Endothelial cell (in vitro differentiated cells): ENCODE measurements at regions not wholly inside any gene's neighbourhood (a gene's known extent, or its start where the extent isn't known, plus 50 kb on each side); places are given as distances from the start of the nearest gene placed in this dataset.
"Not testable (repeated sequence)": the region's sequence is repeated elsewhere in the genome, so short reads cannot be mapped to it uniquely, and the experiment has no call there.

Source experiments
- DNase-seq: peaks from one replicate; pipeline ENCODE4 v3.0.0; 2021; ENCODE audit warnings: low spot score
- H3K27ac Mint-ChIP-seq: one replicate; pipeline ENCODE4 v1.8.0; 2021; ENCODE audit warnings: mixed read lengths, inconsistent platforms; ENCODE audit not compliant: unreplicated experiment
- H3K27me3 Mint-ChIP-seq: one replicate; pipeline ENCODE4 v1.8.0; 2021; ENCODE audit warnings: mild to moderate bottlenecking, moderate library complexity, mixed read lengths, inconsistent platforms; ENCODE audit not compliant: unreplicated experiment
- H3K36me3 Mint-ChIP-seq: one replicate; pipeline ENCODE4 v1.8.0; 2021; ENCODE audit warnings: mild to moderate bottlenecking, low read depth, mixed read lengths, inconsistent platforms; ENCODE audit not compliant: unreplicated experiment
- H3K4me1 Mint-ChIP-seq: one replicate; pipeline ENCODE4 v1.8.0; 2021; ENCODE audit warnings: mild to moderate bottlenecking, mixed read lengths, inconsistent platforms; ENCODE audit not compliant: unreplicated experiment
- H3K4me3 Mint-ChIP-seq: one replicate; pipeline ENCODE4 v1.8.0; 2021; ENCODE audit warnings: mild to moderate bottlenecking, mixed read lengths, inconsistent platforms; ENCODE audit not compliant: unreplicated experiment
- H3K9me3 Mint-ChIP-seq: one replicate; pipeline ENCODE4 v1.8.0; 2021; ENCODE audit warnings: mixed read lengths, inconsistent platforms; ENCODE audit not compliant: unreplicated experiment
- TF ChIP-seq, protein P1 (sequence below): fragments of 200-600 bp; sonication (generic); IDR thresholded peaks from one replicate; pipeline ENCODE4 v1.5.0; 2021; ENCODE audit warnings: antibody characterized with exemption; ENCODE audit not compliant: unreplicated experiment

DNA sequence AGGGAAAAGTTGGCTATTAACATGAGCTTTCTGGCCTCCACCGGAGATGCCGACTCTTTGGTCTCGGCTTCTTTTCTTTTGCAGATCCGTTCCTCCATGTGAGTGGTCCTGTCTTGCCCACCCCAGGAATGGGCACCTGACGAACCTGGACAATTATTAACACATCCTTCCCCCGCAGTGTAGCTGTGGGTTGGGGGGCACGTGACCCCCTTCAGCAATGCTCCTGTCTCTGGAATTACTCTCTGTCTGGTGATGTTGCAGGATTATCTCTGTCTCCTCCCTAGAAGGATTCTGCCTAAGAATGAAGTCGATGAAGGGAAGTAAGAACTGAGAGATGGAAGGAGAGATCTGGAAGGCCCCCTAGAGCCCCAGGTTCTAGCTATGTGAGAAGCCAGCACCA lies 115.2 kb upstream of the NPAS2 start:
- peak overlapping the region; percentile 11 for H3K27ac Mint-ChIP-seq
- DNase-seq, result no peak
- H3K4me1 Mint-ChIP-seq, result peaks cover 15% of the 10 kb centered on the region
- peaks cover 6% of the 10 kb centered on the region for H3K27me3 Mint-ChIP-seq
- TF ChIP-seq, protein P1, sequence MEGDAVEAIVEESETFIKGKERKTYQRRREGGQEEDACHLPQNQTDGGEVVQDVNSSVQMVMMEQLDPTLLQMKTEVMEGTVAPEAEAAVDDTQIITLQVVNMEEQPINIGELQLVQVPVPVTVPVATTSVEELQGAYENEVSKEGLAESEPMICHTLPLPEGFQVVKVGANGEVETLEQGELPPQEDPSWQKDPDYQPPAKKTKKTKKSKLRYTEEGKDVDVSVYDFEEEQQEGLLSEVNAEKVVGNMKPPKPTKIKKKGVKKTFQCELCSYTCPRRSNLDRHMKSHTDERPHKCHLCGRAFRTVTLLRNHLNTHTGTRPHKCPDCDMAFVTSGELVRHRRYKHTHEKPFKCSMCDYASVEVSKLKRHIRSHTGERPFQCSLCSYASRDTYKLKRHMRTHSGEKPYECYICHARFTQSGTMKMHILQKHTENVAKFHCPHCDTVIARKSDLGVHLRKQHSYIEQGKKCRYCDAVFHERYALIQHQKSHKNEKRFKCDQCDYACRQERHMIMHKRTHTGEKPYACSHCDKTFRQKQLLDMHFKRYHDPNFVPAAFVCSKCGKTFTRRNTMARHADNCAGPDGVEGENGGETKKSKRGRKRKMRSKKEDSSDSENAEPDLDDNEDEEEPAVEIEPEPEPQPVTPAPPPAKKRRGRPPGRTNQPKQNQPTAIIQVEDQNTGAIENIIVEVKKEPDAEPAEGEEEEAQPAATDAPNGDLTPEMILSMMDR, result no peak
- H3K9me3 Mint-ChIP-seq, result no peaks in the 10 kb centered on the region
- H3K4me3 Mint-ChIP-seq, result no peak overlapping the region
- H3K36me3 Mint-ChIP-seq, result peaks cover 12% of the 10 kb centered on the region

DNA sequence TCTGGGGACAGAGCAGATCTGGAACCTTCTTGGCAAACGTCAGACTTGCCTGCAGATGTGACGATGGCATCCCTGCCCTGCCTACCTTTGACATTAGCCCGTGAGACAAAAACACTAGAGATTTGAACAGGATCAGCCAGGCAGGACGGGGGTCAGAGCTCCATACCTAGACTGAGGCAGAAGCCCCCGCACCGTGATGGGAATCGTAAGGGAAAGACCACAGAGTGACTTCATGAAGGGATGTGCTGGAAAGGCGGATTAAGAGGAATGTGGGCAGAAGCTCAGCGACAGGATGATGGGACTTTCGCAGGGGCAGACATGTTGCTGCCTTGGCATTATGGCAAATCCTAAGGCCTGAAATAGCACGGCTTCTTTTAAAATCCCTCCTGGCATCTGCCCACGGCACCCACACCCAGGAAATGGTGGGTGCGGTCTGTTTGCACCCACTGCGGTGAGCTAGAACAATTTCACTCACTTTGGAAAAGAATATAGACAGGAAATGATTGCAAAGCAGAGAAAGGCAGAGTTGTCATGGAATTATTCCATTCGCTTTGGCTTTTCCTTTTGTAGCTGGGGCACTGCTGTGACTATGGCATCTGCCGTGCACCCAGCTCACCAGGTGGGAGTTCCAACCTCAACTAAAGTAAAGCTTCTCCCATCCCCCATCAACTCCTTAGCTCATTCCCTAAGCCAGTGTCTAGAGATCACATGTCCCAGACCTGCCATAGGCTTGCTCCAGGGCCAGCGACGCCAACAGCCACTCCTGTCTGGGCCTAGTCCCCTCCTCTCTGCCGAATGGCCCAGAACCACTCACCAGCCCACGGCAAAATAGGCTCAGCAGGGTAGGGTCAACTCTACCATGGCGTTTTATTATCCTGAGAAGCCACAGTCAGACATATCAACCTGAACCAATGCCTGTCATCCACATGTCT lies 112.7 kb upstream of the NPAS2 start:
- TF ChIP-seq, protein P1, result no peak
- peaks cover 10% of the 10 kb centered on the region for H3K4me1 Mint-ChIP-seq

DNA sequence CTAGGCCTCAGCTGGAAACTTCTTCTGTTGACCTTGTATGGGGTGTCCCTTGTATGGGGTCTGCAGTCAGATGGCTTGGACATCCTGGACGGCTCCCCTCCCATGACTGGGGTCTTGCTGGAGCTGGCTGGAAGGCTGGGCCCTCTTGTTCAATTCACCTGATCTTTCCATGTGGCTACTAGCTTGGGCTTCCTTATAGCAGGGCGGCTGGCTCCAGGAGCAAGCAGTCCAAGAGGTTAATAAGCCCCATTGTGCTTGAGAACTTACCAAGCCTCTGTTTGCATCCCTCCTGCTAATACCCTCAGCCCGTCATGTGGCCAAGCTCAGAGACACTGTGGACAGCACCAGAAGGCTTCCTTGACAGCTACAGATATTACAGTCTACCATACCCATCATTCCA lies 111.6 kb upstream of the NPAS2 start:
- H3K9me3 Mint-ChIP-seq, result no peaks in the 10 kb centered on the region
- no peak for DNase-seq
- no peaks in the 10 kb centered on the region for H3K36me3 Mint-ChIP-seq
- TF ChIP-seq, protein P1, result no peak
- H3K27ac Mint-ChIP-seq, result no peak overlapping the region
- no peak overlapping the region for H3K4me3 Mint-ChIP-seq
- peaks cover 9% of the 10 kb centered on the region for H3K4me1 Mint-ChIP-seq
- peaks cover 1% of the 10 kb centered on the region for H3K27me3 Mint-ChIP-seq

More for the DNA sequence above, 112.7 kb upstream of the NPAS2 start:
- Mint-ChIP-seq H3K9me3 (no peaks in the 10 kb centered on the region), H3K36me3 (peaks cover under 1% of the 10 kb centered on the region), H3K27me3 (peaks cover 1% of the 10 kb centered on the region), H3K27ac (no peak overlapping the region), H3K4me3 (no peak overlapping the region)
- DNase-seq, result no peak

DNA sequence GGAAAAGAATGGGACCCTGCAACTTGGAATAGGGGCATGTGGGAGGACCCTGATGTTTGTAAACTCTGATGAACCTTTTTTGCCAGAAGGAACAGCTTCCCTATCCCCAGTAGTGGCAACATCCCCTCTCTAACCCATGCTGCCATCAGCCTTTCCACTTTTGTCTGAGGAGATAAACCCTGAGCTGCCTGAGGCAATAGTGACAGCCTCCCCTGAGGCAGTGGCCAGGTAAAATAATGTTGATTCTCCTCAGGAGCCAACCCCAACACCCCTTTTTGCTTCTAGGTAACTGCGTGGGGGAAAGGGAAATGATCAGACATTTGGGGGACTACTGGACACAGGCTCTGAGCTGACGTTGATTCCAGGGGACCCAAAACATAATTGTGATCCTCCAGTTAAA lies 106.8 kb upstream of the NPAS2 start:
- no peak for DNase-seq
- Mint-ChIP-seq H3K36me3 (peaks cover 3% of the 10 kb centered on the region), H3K4me1 (no peaks in the 10 kb centered on the region), H3K4me3 (no peak overlapping the region), H3K9me3 (no peaks in the 10 kb centered on the region), H3K27me3 (peaks cover 1% of the 10 kb centered on the region), H3K27ac (no peak overlapping the region)
- TF ChIP-seq, protein P1, result no peak

DNA sequence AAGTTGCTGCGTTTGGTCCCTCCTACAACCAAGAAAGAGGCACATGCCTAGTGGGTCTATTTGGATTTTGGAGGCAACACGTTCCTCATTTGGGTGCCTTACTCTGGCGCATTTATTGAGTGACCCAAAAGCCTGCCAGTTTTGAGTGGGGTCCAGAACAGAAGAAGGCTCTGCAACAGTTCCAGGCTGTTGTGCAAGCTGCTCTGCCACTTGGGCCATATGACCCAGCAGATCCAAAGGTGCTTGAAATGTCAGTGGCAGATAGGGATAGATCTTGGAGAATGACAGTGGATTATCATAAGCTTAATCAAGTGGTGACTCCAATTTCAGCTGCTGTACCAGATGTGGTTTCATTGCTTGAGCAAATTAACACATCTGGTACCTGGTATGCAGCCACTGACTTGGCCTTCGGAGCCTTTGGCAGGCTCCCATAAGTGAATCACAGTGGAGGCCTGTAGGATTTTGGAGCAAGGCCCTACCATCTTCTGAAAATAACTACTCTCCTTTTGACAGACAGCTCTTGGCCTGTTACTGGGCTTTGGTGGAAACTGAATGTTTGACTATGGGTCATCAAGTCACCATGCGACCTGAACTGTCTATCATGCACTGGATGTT lies 105.4 kb upstream of the NPAS2 start:
- H3K36me3 Mint-ChIP-seq, result not testable (repeated sequence)

DNA sequence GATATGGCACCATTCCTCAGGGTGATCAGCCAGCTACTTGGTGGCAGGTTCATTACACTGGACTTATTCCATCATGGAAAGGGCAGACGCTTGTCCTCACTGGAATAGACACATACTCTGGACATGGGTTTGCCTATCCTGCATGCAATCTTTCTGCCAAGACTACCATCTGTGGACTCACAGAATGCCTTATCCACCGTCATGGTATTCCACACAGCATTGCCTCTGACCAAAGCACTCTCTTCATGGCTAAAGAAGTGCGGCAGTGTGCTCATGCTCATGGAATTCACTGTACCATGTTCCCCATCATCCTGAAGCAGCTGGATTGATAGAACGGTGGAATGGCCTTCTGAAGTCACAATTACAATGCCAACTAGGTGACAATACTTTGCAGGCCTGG lies 104.1 kb upstream of the NPAS2 start:
- not testable (repeated sequence) for H3K4me3 Mint-ChIP-seq, H3K27me3 Mint-ChIP-seq, DNase-seq, H3K9me3 Mint-ChIP-seq, H3K4me1 Mint-ChIP-seq, H3K27ac Mint-ChIP-seq, H3K36me3 Mint-ChIP-seq

More for the DNA sequence above, 105.4 kb upstream of the NPAS2 start:
- not testable (repeated sequence) for H3K4me1 Mint-ChIP-seq, H3K27me3 Mint-ChIP-seq, H3K27ac Mint-ChIP-seq, DNase-seq, H3K4me3 Mint-ChIP-seq, H3K9me3 Mint-ChIP-seq
